OCI-LY7 (cell line): ENCODE measurements at regions not wholly inside any gene's neighbourhood (a gene's known extent, or its start where the extent isn't known, plus 50 kb on each side); places are given as distances from the start of the nearest gene placed in this dataset.

Source experiments
- BruUV-seq: library from RNA; stranded (reverse); fragments of 400-500 nt; replicated peaks from 2 replicates; lab custom pipeline; 2021; lab: Mats Ljungman, UMichigan
- CTCF ChIA-PET: fragments of 300-600 bp; sonication (Branson Sonifier 250); formaldehyde crosslinking; loops from one replicate; lab custom pipeline; 2022; ENCODE audit warnings: antibody characterized with exemption; ENCODE audit not compliant: unreplicated experiment; lab: Charles Lee
- POLR2A ChIA-PET: fragments of 300-600 bp; sonication (Branson Sonifier 250); formaldehyde crosslinking; loops from one replicate; lab custom pipeline; 2022; ENCODE audit warnings: antibody characterized with exemption; lab: Charles Lee
- DNase-seq: peaks from one replicate; pipeline ENCODE4 v3.0.0-alpha.2; 2015; ENCODE audit warnings: low spot score
- H2AFZ ChIP-seq: fragments of 200-600 bp; sonication (generic), shearing (Covaris generic); 2 replicates; pipeline ENCODE4 v1.6.1; 2014; ENCODE audit warnings: mild to moderate bottlenecking, antibody characterized with exemption, low read length, moderate library complexity
- H3K27ac ChIP-seq: fragments of 200-600 bp; sonication (generic); 2 replicates; pipeline ENCODE4 v1.5.1; 2014; ENCODE audit warnings: mixed run types, low read depth, mild to moderate bottlenecking, moderate library complexity, low read length, inconsistent platforms; ENCODE audit not compliant: poor library complexity, severe bottlenecking
- H3K36me3 ChIP-seq: fragments of 200-600 bp; sonication (generic); 2 replicates; pipeline ENCODE4 v1.6.1; 2014; ENCODE audit warnings: mild to moderate bottlenecking, antibody characterized with exemption, low read length, moderate library complexity, mixed read lengths; ENCODE audit not compliant: insufficient read depth
- H3K4me1 ChIP-seq: fragments of 200-600 bp; sonication (generic); 2 replicates; pipeline ENCODE4 v1.5.1; 2014; ENCODE audit warnings: mild to moderate bottlenecking, low read length; ENCODE audit not compliant: insufficient read depth, poor library complexity, severe bottlenecking
- H3K4me2 ChIP-seq: fragments of 200-600 bp; sonication (generic); 2 replicates; pipeline ENCODE4 v1.6.1; 2014; ENCODE audit warnings: mild to moderate bottlenecking, low read length
- H3K4me3 ChIP-seq: fragments of 200-600 bp; sonication (generic); 2 replicates; pipeline ENCODE4 v1.5.1; 2014; ENCODE audit warnings: mild to moderate bottlenecking, low read depth, low read length; ENCODE audit not compliant: poor library complexity, severe bottlenecking
- H3K79me2 ChIP-seq: fragments of 200-600 bp; sonication (generic); 2 replicates; pipeline ENCODE4 v1.6.1; 2016; ENCODE audit warnings: low read depth, mild to moderate bottlenecking, low read length, moderate library complexity, mixed read lengths; ENCODE audit not compliant: insufficient read depth
- H3K9me2 ChIP-seq: fragments of 200-600 bp; sonication (generic); 2 replicates; pipeline ENCODE4 v1.6.1; 2016; ENCODE audit warnings: mild to moderate bottlenecking, low read length, mixed read lengths; ENCODE audit not compliant: insufficient read depth
- H3K9me3 ChIP-seq: fragments of 200-600 bp; sonication (generic); 2 replicates; pipeline ENCODE4 v1.6.1; 2014; ENCODE audit warnings: mild to moderate bottlenecking, mixed run types, low read length, mixed read lengths
- H4K20me1 ChIP-seq: fragments of 200-600 bp; sonication (generic); 2 replicates; pipeline ENCODE4 v1.6.1; 2014; ENCODE audit warnings: mild to moderate bottlenecking, antibody characterized with exemption, low read length, moderate library complexity, mixed read lengths; ENCODE audit not compliant: insufficient read depth
- EZH2phosphoT487 ChIP-seq: fragments of 200-600 bp; sonication (generic); IDR thresholded peaks from 2 replicates; pipeline ENCODE4 v1.6.1; 2018; ENCODE audit warnings: low read depth, borderline replicate concordance, mild to moderate bottlenecking, mixed run types, antibody characterized with exemption, low read length, moderate library complexity, mixed read lengths
- intact Hi-C: fragments of 100-400 bp; cut with micrococcal nuclease; formaldehyde crosslinking; loops from one replicate; pipeline ENCODE4 v1.10.0; 2022; ENCODE audit not compliant: unreplicated experiment
- TF ChIP-seq, protein P1 (sequence below): fragments of 200-600 bp; sonication (generic); conservative IDR thresholded peaks from 2 replicates; pipeline ENCODE4 v1.5.1; 2014; ENCODE audit warnings: mild to moderate bottlenecking, antibody characterized with exemption, low read length, moderate library complexity, mixed read lengths

DNA sequence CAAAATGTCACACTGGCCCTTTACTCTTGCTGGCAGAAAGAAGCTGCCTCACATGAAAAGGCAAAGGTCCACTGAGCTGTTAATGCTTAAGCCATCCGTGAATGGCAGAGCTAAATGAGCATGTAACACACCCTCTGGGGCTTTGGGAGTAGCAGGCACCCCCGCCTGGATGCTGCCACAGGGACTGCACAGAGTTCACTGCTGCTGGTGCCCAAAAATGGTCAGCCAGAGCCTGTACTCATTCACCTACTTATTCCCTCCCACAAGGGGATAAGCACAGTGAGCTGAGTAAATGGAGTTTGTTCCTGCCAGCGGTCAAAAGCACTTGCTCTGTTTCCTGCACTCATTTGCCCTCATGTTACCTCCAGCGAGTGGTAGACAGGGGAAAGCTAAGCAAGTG lies 374.0 kb upstream of the STEAP1 start:
- intact Hi-C loops, result no loop called here
- BruUV-seq, result no TSS peak

DNA sequence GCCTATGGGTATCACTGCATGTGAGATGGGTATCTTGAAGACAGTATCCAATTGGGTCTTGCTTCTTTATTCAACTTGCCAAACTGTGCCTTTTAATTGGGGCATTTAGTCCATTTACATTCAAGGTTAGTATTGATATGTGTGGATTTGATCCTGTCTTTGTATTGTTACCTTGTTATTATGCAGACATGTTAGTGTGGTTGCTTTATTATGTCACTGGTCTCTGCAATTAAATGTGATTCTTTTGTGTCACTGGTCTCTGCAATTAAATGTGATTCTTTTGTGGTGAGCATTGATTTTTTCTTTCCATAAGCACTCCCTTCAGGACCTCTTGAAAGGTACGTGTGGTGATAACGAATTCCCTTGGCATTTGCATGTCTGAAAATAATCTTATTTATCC lies 357.8 kb upstream of the STEAP1 start:
- Histone ChIP-seq H3K4me1 (no peaks in the 10 kb centered on the region), H3K9me2 (no peaks in the 10 kb centered on the region), H2AFZ (no peak overlapping the region), H3K27ac (no peak overlapping the region), H3K36me3 (no peaks in the 10 kb centered on the region), H4K20me1 (no peaks in the 10 kb centered on the region), H3K4me2 (no peak overlapping the region), H3K4me3 (no peak overlapping the region), H3K79me2 (no peaks in the 10 kb centered on the region), H3K9me3 (no peaks in the 10 kb centered on the region)
- ChIA-PET CTCF (no interaction called here), POLR2A (no interaction called here)
- TF ChIP-seq, protein P1, sequence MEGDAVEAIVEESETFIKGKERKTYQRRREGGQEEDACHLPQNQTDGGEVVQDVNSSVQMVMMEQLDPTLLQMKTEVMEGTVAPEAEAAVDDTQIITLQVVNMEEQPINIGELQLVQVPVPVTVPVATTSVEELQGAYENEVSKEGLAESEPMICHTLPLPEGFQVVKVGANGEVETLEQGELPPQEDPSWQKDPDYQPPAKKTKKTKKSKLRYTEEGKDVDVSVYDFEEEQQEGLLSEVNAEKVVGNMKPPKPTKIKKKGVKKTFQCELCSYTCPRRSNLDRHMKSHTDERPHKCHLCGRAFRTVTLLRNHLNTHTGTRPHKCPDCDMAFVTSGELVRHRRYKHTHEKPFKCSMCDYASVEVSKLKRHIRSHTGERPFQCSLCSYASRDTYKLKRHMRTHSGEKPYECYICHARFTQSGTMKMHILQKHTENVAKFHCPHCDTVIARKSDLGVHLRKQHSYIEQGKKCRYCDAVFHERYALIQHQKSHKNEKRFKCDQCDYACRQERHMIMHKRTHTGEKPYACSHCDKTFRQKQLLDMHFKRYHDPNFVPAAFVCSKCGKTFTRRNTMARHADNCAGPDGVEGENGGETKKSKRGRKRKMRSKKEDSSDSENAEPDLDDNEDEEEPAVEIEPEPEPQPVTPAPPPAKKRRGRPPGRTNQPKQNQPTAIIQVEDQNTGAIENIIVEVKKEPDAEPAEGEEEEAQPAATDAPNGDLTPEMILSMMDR, result no peak
- no peak for TF ChIP-seq EZH2phosphoT487
- no peak for DNase-seq
- BruUV-seq, result no TSS peak
- intact Hi-C loops, result no loop called here

More for the DNA sequence above, 374.0 kb upstream of the STEAP1 start:
- Histone ChIP-seq H4K20me1 (no peaks in the 10 kb centered on the region), H3K27ac (no peak overlapping the region), H3K4me2 (no peak overlapping the region), H3K4me3 (no peak overlapping the region), H3K79me2 (no peaks in the 10 kb centered on the region), H3K9me3 (no peaks in the 10 kb centered on the region), H3K9me2 (no peaks in the 10 kb centered on the region), H2AFZ (no peak overlapping the region), H3K36me3 (no peaks in the 10 kb centered on the region), H3K4me1 (no peaks in the 10 kb centered on the region)
- TF ChIP-seq, protein P1, result no peak
- no peak for TF ChIP-seq EZH2phosphoT487
- CTCF ChIA-PET, result no interaction called here
- no peak for DNase-seq
- POLR2A ChIA-PET, result interaction anchor here (0.6 to 1.1 kb wide), 2 partner anchors 20 to 1403 kb away, joined by 3 to 8 read pairs; no protein-coding TSS in a partner anchor

DNA sequence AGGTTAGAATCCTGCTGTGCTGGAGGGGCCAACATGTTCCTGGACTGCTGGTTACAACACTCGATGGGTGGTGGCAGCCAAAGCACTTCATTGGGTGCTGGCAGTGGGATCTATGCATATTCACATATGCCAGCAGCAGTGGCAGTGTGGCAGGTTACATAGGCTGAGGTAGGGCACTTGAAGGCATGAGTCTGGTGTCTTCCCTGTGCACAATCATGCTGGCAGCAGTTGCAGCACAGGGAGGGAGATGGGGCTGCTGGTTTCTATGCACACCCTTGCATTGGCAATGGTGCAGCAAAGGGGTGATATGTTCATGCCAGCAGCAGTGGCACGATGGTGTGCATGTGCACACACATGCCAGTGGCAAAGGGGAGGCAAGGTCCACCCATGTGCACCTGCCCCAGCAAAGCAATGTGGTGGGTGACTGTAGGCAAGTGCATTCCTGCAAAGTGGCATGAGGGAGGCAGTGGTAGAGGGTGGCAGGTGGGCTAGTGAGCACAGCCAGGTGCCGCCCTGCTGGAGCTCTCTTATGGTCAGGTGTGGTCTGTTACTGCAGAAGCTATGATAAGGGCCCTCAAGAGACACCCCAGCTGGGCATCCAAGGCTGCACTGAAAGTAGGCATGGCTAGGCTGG lies 356.2 kb upstream of the STEAP1 start:
- no peak overlapping the region for H3K4me2 ChIP-seq
- H3K79me2 ChIP-seq, result no peaks in the 10 kb centered on the region
- POLR2A ChIA-PET, result no interaction called here
- CTCF ChIA-PET, result no interaction called here
- H3K9me3 ChIP-seq, result no peaks in the 10 kb centered on the region
- intact Hi-C loops, result no loop called here
- no peak overlapping the region for H3K27ac ChIP-seq
- no peaks in the 10 kb centered on the region for H4K20me1 ChIP-seq
- no TSS peak for BruUV-seq
- no peaks in the 10 kb centered on the region for H3K4me1 ChIP-seq
- no peak for DNase-seq
- no peak overlapping the region for H3K4me3 ChIP-seq
- H2AFZ ChIP-seq, result no peak overlapping the region
- TF ChIP-seq EZH2phosphoT487, result no peak
- TF ChIP-seq, protein P1, result no peak
- H3K36me3 ChIP-seq, result no peaks in the 10 kb centered on the region
- no peaks in the 10 kb centered on the region for H3K9me2 ChIP-seq
